AG08395 (cell line): ENCODE measurements at regions not wholly inside any gene's neighbourhood (a gene's known extent, or its start where the extent isn't known, plus 50 kb on each side); places are given as distances from the start of the nearest gene placed in this dataset.
"Not testable (repeated sequence)": the region's sequence is repeated elsewhere in the genome, so short reads cannot be mapped to it uniquely, and the experiment has no call there.

Experiments used
- DNase-seq: peaks from one replicate; pipeline ENCODE4 v3.0.0; 2012; ENCODE audit warnings: mixed read lengths, low spot score

DNA sequence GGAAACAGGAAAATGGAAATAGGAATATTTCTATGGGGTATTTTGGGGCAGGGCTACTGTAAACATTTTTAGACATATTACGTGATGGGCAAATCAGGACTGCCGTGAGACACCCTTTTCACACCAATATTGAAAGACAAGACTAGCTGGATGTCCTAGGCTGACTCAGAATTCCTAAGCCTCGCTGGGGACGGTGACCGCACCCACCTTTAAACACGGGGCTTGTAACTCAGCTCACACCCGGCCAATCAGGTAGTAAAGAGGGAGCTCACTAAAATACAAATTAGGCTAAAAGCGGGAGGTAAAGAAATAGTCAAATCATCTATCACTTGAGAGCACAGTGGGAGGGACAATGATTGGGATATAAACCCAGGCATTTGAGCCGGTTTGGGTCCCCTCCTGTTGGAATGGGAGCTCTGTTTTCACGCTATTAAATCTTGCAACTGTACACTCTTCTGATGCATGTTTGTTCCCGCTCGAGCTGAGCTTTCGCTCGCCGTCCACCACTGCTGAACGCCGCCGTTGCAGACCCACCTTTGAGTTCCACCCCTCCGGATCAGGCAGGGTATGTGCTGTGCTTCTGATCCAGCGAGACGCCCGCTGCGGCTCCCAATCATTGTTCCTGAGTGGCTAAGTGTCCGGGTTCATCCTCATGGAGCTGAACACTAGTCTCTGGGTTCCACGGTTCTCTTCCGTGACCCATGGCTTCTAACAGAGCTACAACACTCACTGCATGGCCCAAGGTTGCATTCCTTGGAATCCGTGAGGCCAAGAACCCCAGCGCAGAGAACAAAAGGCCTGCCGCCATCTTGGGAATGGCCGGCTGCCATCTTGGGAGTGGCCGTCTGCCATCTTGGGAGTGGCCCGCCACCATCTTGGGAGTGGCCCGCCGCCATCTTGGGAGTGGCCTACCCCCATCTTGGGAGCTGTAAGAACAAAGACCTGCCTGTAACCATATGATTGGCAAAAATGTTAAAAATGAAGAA lies 152.6 kb downstream of the CRLF2 start:
- DNase-seq: no peak

DNA sequence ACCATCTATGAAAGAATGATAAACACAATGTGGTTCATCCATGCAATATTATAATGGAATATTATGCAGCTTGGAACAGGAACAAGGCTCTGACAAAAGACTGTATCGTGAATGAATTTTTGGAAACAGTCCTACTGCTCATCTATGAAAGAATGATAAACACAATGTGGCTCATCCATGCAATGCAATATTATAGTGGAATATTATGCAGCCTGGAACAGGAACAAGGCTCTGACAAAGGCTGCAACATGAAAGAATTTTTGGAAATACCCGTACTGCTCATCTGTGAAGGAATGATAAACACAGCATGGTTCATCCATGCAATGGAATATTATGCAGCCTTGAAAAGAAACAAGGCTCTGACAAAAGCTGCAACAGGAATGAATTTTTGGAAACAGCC lies 158.8 kb downstream of the CRLF2 start:
- not testable (repeated sequence) for DNase-seq

DNA sequence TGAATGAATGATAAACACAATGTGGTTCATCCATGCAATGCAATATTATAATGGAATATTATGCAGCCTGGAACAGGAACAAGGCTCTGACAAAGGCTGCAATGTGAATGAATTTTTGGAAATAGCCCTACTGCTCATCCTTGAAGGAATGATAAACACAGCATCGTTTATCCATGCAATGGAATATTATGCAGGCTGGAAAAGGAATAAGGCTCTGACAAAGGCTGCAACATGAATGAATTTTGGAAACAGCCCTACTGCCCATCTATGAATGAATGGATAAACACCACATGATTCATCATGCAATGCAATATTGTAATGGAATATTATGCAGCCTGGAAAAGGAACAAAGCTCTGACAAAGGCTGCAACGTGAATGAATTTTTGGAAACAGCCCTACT lies 159.4 kb downstream of the CRLF2 start:
- no peak for DNase-seq

DNA sequence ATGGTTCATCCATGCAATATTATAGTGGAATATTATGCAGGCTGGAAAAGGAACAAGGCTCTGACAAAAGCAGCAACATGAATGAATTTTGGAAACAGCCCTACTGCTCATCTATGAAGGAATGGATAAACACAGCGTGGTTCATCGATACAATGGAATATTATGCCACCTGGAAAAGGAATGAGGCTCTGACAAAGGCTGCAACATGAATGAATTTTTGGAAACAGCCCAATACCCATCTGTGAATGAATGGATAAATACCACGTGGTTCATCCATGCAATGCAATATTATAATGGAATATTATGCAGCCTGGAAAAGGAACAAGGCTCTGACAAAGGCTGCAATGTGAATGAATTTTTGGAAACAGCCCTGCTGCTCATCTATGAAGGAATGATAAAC lies 160.4 kb downstream of the CRLF2 start:
- DNase-seq: no peak

DNA sequence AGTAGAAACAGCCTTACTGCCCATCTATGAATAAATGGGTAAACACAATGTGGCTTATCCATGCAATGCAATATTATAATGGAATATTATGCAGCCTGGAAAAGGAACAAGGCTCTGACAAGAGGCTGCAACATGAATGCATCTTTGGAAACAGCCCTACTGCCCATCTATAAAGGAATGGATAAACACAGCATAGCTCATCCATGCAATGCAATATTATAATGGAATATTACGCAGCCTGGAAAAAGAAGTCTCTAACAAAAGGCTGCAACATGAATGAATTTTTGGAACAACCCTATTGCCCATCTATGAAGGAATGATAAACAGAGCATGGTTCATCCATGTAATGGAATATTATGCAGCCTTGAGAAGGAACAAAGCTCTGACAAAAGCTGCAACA lies 161.0 kb downstream of the CRLF2 start:
- no peak for DNase-seq

DNA sequence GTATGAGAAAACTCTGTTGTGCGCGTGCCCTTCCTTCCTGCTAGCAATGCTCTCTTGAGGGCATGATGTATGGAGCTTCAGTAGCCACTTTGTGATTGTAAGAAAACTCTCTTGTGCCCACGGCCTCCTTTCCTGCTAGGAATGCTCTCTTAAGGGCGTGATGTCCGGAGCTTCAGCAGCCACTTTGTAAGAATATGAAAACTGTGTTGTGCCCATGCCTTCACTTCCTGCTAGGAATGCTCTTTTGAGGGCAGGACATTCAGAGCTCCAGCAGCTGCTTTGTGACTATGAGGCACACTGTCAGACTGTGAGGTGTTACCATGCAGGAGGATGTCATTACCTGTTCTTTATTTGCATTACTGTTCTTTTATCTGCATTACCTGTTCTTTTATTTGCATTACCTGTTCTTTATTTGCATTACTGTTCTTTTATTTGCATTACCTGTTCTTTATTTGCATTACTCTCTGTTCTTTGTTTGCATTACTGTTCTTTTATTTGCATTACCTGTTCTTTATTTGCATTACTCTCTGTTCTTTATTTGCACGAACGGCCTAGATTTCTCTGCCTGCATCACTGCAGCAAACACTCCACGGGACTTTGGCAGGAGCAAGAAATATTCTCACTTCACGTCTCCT lies 166.7 kb downstream of the CRLF2 start:
- no peak for DNase-seq

DNA sequence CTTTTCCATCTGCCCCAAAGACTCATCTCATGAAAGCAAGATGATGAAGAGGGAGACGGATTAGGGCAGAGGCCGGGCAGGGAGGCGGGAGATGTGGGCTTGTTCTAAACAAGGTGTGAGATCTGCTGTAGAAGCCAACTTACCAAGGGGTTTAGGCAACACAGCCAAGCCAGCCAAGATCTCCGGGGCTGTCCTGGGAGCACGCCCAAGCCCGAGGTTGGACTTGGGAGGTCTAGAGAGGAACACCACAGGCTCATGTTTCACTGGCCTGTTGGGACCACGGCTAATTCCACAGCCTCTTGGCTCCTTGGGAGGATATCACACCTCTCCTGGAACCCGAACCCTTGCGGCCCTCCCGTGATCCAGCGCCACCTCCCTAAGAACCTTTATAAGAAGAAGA lies 171.4 kb downstream of the CRLF2 start:
- no peak for DNase-seq

DNA sequence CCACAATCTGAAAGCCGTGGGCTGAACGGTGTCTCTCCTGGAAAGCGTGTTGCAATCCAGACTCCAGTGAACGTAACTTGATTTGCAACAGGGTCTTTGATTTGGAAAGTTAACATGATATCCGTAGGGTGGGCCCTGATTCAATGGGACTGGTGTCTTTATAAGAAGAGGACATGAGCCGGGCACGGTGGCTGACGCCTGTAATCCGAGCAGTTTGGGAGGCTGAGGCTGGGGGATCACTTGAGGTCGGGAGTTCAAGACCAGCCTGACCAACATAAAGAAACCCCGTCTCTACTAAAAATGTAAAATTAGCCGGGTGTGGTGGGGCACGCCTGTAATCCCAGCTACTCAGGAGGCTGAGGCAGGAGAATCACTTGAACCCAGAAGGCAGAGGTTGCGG lies 176.5 kb downstream of the CRLF2 start:
- not testable (repeated sequence) for DNase-seq

DNA sequence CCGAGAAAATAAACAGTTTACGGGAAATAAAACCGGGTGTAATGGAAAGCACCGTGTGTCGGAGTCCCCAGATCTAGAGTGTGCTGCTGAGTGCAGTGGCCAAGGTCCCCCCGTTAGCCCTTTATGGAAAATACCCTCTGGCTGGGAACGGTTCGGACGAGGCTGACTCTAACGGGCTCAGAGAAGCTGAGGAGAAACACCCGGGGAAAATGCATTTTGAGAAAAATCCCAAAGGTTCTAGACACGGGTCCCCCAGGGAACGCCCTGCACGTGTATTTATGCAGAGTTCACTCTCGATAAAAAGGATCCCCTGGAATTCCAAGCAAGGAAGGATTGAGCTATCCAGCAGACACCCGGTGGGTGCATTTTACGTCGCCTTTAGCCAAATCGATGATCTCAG lies 177.2 kb downstream of the CRLF2 start:
- no peak for DNase-seq

DNA sequence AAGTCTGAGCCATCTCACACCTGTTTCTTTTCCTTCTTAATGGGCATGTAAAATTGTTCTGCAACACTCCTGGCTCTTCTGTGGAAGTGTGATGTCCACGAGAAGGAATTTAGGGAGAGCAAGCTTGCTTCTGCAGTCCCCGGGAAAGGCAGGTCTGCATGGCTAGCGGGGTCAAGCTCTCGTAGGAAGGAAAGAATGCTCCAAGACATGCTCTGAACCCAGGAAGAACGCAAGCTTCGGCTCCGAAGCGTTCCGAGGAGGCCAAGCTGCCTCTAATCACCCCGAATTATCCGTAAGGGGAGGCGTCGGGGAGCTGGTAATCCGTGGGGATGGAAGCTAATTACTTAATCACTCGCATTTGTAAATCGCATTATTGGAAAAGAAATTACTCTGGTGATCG lies 177.7 kb downstream of the CRLF2 start:
- DNase-seq: no peak

DNA sequence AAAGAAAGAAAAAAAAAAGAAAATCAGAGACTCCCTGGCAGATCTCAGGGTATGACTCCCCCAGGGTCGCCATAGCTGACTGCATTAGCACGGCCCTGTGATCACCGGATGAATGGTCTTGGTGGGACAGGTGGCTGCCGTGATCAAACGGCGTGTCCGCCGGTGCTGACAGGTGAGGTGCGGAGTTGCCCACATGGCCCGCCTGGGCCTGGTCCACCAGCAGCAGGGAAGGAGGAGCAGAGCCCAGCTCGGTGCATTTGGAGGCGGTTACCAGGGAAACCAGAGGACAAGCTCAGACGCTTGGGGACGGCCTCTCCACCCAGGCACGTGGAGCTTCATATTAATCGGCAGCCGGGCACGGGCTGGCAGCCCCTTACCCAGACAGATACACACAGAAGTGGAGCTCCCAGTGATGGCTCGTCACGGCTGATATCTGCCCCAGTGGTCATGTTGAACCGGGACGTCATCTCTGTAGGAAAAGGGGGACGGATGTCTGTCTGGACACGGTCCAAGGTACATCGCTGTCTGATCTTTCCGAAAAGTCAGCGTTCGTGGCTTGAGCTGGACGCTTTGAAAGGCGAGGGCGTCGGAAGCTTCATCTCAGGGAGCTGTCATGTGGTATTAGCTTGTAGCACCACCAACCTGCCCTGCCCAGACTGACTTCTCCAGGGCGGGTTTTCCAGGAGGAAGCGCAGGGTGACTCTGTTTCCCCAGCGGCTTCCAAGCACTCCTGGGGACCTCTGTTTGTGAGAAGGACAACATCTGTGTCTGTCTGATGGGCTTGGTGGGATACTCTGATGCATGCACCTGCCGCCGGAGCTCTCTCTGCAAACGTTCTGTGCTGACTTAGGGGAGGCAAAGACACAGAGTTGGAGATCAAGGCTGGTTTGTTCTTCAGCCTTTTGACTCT lies 180.7 kb downstream of the CRLF2 start:
- DNase-seq: no peak

DNA sequence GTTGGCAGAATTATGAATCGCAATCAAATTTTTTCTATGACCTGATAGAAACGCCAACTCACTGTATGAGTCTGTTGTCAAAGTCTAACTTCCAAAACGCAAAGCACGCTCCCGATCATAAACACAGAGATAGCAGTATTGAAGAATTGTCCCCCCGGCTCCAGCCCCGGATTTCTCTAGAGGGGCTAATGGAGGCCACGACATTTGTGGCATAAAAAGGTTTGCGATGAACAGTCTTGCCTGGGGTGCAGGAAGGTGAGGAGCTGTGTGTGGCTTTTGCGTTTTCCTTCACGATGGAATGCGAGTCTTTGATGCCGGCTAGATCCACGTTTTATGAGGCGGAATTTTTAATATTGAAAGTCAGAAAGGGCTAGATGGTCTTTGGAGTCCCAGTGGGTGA lies 183.0 kb downstream of the CRLF2 start:
- DNase-seq: no peak

DNA sequence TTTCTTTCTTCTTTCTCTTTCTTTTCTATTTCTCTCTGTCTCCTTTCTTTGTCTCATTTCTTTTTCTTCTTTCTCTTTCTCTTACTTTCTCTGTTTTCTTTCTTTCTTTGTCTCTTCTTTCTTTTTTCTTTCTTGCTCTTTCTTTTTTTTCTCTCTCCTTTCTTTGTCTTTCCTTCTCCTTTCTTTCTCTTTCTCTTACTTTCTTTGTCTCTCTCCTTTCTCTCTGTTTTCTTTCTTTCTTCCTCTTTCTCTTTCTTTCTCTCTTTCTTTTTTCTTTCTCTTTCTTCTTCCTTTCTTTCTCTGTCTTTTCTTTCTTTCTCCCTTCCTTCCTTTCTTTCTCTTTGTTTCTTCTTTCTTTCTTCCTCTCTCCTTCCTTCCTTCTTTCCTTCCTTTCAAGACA lies 184.8 kb downstream of the CRLF2 start:
- no peak for DNase-seq

DNA sequence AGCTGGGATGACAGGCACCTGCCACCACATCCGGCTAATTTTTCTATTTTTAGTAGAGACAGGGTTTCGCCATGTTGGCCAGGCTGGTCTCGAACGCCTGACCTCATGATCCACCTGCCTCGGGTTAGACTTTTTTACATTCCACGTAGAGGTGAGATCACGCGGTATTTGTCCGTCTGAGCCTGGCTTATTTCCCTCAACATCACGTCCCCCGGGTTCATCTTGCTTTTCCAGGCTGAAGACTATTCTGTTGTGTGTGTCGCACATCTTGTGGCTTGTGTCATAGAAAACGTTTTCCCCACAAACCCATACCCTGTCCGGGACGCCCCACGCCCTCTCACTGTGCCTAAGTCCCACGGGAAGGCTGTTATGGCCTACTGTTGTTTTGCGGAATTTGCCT lies 185.3 kb downstream of the CRLF2 start:
- no peak for DNase-seq

DNA sequence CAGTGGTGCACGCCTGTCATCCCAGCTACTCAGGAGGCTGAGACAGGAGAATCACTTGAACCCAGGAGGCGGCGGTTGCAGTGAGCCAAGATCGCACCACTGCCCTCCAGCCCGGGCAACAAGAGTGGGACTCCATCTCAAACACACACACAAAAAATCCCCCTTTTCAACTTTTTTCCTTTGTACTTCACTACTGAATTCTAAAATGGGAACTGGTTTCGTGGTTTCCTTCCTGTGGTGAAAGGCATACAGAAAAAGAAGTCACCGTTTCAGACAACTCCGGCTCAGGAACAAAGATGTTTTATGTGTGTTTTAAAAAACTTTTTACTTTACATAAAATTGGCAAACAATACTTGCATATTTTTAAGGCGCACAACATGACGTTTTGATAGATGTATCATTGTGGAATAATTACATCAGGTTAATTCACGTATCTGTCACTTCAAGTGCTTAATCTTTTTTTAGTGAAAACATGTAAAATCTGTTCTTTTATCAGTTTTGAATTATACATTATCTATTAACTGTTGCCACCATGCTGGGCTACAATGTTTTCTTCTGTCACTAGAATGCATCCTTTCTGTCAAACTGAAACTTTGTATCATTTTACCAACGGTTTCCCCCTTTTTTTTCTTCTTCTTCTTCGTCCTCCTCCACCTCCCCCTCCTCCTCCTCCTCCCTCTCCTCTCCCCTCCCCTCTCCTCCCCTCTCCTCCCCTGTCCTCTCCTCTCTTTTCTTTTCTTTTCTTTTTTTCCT lies 186.0 kb downstream of the CRLF2 start:
- no peak for DNase-seq

DNA sequence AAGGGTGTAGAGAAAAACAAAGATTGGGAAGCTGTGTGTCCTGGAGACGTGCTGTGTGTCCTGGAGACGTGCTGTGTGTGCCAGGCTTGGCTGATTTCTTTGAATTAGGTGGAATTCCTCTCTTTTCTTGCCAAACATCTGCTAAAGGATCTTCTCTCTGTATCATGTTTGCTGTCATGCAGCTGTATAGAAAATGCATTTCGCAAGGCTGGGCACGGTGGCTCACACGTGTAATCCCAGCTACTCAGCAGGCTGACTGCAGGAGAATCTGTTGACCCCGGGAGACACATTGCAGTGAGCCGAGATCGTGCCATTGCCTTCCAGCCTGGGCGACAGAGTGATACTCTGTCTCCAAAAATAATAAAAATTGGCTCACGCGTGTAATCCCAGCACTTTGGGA lies 187.0 kb downstream of the CRLF2 start:
- DNase-seq: no peak

DNA sequence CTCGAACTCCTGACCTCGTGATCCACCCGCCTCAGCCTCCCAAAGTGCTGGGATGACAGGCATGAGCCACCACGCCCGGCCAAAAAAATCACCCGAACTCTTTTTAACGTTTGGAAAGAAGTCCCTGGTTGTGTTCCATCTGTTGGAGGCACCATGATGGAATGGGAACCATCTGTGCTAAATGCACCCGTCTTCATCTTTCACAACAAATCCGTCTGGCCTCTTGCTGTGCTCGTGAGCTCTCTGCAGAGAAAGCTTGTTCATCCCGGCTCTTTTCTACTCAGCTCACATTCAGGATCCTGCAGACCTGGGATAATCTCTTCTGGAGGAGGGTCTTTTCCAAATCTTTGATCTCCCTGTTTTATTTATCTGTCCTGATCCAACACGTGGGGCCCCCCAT lies 188.8 kb downstream of the CRLF2 start:
- DNase-seq: no peak

DNA sequence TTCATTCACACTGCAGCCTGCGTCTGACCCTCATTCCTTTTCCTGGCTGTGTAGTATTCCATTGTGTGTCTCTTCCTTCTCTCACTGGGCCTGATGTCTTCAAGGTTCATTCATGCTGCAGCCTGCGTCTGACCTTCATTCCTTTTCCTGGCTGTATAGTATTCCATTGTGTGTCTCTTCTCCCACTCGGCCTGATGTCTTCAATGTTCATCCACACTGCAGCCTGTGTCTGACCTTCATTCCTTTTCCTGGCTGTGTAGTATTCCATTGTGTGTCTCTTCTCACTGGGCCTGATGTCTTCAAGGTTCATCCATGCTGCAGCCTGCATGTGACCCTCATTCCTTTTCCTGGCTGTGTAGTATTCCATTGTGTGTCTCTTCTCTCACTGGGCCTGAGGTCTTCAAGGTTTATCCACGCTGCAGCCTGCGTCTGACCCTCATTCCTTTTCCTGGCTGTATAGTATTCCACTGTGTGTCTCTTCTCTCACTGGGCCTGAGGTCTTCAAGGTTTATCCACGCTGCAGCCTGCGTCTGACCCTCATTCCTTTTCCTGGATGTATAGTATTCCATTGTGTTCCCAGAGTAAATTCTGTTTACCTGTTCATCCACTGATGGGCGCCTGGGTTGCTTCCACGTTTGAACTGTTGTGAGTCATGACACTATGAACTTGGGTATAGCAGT lies 191.0 kb downstream of the CRLF2 start:
- not testable (repeated sequence) for DNase-seq

DNA sequence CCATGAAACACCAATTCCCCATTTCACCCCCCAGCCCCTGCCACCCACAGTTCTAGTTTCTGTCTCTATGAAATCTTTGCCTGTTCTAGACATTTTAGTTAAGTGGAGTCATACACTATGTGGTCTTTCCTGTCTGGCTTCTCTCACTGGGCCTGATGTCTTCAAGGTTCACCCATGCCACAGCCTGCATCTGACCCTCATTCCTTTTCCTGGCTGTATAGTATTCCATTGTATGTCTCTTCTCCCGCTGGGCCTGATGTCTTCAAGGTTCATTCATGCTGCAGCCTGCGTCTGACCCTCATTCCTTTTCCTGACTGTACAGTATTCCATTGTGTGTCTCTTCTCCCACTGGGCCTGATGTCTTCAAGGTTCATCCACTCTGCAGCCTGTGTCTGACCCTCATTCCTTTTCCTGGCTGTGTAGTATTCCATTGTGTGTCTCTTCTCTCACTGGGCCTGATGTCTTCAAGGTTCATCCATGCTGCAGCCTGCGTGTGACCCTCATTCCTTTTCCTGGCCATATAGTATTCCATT lies 191.7 kb downstream of the CRLF2 start:
- DNase-seq: no peak

DNA sequence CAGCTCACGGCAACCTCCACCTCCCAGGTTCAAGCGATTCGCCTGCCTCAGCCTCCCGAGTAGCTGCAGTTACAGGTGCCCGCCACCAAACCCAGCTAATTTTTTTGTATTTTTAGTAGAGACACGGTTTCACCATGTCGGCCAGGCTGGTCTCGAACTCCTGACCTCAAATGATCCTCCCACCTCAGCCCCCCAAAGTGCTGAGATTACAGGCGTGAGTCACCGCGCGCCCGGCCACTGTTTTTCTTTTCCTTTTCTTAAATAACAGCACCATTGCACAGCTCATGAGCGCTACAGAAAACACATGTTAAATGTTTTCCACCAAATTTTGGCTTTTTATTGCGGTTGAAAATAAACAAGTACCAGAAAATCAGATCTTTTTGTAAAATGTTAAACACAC lies 195.5 kb downstream of the CRLF2 start:
- not testable (repeated sequence) for DNase-seq

DNA sequence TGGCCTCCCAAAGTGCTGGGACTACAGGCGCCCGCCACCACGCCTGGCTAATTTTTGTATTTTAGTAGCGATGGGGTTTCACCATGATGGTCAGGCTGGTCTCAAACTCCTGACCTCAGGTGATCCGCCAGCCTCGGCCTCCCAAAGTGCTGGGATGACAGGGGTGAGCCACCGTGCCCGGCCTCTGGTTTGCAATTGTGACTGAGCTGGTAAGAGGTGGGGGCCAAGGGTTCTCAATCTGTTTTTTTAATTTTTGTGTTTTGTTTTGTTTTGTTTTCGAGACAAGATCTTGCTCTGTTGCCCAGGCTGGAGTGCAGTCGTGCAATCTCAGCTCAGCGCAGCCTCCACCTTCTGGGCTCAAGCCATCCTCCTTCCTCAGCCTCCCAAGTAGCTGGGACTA lies 196.2 kb downstream of the CRLF2 start:
- DNase-seq: not testable (repeated sequence)
